Mucosa of rectum (tissue), 2 donors: ENCODE measurements at regions not wholly inside any gene's neighbourhood (a gene's known extent, or its start where the extent isn't known, plus 50 kb on each side); places are given as distances from the start of the nearest gene placed in this dataset.

Source experiments
- H3K27ac ChIP-seq, 2 donors: one replicate each; pipeline ENCODE4 v1.7.0; 2013; ENCODE audit warnings: inconsistent platforms in 2 of 2, low read depth in 2 of 2, low read length in 2 of 2
- H3K27me3 ChIP-seq, 2 donors: one replicate each; pipeline ENCODE4 v1.7.0; 2013; ENCODE audit warnings: low read length in 2 of 2; ENCODE audit not compliant: control insufficient read depth in 2 of 2, insufficient read depth in 2 of 2
- H3K36me3 ChIP-seq, 2 donors: one replicate each; pipeline ENCODE4 v1.7.0; 2013; ENCODE audit warnings: low read length in 2 of 2; ENCODE audit not compliant: control insufficient read depth in 2 of 2, insufficient read depth in 2 of 2
- H3K4me1 ChIP-seq, 2 donors: one replicate each; pipeline ENCODE4 v1.7.0; 2013; ENCODE audit warnings: low read length in 2 of 2, mild to moderate bottlenecking in 1 of 2; ENCODE audit not compliant: control insufficient read depth in 2 of 2, insufficient read depth in 2 of 2
- H3K4me3 ChIP-seq, 2 donors: one replicate each; pipeline ENCODE4 v1.7.0; 2013; ENCODE audit warnings: low read length in 2 of 2
- H3K9ac ChIP-seq, 2 donors: one replicate each; pipeline ENCODE4 v1.7.0; 2013; ENCODE audit warnings: low read length in 2 of 2, low read depth in 1 of 2, mild to moderate bottlenecking in 1 of 2
- H3K9me3 ChIP-seq, 2 donors: one replicate each; pipeline ENCODE4 v1.7.0; 2013; ENCODE audit warnings: low read length in 2 of 2; ENCODE audit not compliant: control insufficient read depth in 2 of 2
- donor health status: healthy.
- donor health status: Normal muscosa, but diverticular disease.

DNA sequence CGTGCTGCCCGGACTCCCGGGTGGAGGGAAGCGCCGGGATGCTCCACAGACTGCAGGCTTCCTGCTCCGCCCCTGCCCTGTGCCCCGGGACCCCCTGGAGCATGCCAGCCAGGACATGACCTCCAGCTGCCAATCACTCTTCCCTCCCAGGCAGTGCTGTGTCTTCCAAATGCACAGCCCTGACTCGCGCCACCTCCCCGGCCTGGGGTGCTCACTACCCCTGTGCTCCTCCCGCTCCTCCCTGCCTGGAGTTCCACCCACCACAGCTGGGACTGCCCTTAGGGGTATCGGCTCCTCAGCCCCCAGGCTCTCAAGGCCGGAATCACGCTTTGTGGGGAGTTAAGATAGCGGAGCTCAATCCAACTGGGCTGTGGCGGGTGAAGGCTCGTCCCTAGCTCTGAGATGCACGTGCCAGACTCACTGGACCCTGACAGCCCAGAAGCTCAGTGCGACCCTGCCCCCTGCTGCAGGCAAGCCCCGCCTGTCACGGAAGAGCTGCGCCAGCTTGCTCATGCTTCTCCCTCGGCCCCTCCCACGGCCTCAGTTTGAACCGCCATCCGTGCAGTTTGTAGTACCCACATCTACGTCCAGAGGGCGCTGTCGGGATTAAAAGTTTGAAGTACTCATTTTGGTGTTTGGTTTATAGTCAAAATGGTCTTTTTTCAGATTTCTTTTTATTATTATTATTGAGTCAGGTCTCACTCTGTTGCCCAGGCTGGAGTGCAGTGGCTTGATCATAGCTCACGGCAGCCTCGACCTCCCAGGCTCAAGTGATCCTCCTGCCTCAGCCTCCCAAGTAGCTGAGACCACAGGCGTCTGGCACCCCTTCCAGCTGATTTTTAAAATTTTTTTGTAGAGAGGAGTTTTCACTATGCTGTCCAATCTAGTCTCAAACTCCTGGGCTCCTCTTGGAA lies 142.5 kb upstream of the TCERG1L start:
- no peaks in the 10 kb centered on the region for H3K36me3 ChIP-seq
- H3K9me3 ChIP-seq: no peaks in the 10 kb centered on the region
- no peaks in the 10 kb centered on the region for H3K4me1 ChIP-seq
- no peak overlapping the region for H3K9ac ChIP-seq
- peaks cover 0 to 3% of the 10 kb centered on the region in 2 donors for H3K27me3 ChIP-seq
- H3K27ac ChIP-seq: no peak overlapping the region
- peak overlapping the region in 1 of 2 donors; percentile 13 for H3K4me3 ChIP-seq

DNA sequence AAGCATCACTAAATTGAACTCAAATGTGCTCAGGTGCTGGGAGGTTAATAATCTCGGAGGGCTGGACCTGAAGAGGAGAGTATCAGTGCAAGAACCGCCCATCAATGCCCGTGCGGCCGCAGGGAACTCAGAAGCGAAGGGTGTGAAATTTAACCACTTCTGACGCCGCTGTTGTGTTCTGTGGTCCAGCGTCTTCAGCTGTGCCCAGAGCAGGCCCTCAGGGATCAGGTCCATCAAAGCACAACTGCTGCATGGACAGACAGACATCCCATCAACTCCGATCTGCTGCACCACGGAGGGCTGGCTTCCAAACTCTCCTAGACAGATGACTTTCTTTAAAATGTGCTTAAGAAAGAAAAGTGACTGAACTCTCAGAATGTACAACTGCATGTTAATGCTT lies 144.9 kb upstream of the TCERG1L start:
- H3K4me1 ChIP-seq: no peaks in the 10 kb centered on the region
- H3K27me3 ChIP-seq: peaks cover 0 to 3% of the 10 kb centered on the region in 2 donors
- H3K9me3 ChIP-seq: no peaks in the 10 kb centered on the region
- H3K9ac ChIP-seq: no peak overlapping the region
- H3K4me3 ChIP-seq: no peak overlapping the region
- no peaks in the 10 kb centered on the region for H3K36me3 ChIP-seq
- H3K27ac ChIP-seq: no peak overlapping the region

- H3K27me3 ChIP-seq: no peaks in the 10 kb centered on the region
- H3K27ac ChIP-seq: no peak overlapping the region
- no peaks in the 10 kb centered on the region for H3K9me3 ChIP-seq
- H3K36me3 ChIP-seq: no peaks in the 10 kb centered on the region
- no peak overlapping the region for H3K9ac ChIP-seq
- no peak overlapping the region for H3K4me3 ChIP-seq
- no peaks in the 10 kb centered on the region for H3K4me1 ChIP-seq
Observed at GRCh38 chr10:131461093-131461492, 149.6 kb upstream of the TCERG1L start.

- Histone ChIP-seq H3K27me3 (no peaks in the 10 kb centered on the region), H3K4me3 (no peak overlapping the region)
Observed at GRCh38 chr10:131464789-131465188, 153.3 kb upstream of the TCERG1L start.

DNA sequence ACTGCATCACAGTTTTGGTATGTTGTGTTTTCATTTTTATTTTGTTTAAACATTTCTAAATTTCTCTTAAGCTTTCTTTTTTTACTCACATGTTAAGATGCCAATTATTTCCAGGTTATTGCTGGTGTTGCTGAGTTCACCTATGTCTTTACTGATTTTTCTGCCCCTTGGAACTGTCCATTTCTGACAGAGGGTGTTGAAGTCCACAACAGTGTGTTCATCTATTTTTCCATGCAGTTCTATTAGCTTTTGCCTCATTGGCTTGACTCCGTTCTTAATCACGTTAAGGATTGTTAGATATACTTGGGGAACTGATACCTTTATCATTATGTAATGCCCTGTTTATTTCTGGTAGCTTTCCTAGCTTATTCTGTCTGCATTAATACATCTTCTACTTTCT lies 158.0 kb upstream of the TCERG1L start:
- Histone ChIP-seq H3K9ac (no peak overlapping the region), H3K36me3 (no peaks in the 10 kb centered on the region), H3K9me3 (peaks cover 0 to 3% of the 10 kb centered on the region in 2 donors), H3K27ac (no peak overlapping the region), H3K4me1 (no peaks in the 10 kb centered on the region), H3K27me3 (no peaks in the 10 kb centered on the region), H3K4me3 (no peak overlapping the region)

More at GRCh38 chr10:131464789-131465188, 153.3 kb upstream of the TCERG1L start:
- H3K9me3 ChIP-seq: no peaks in the 10 kb centered on the region
- no peak overlapping the region for H3K27ac ChIP-seq
- no peak overlapping the region for H3K9ac ChIP-seq
- H3K4me1 ChIP-seq: no peaks in the 10 kb centered on the region
- H3K36me3 ChIP-seq: no peaks in the 10 kb centered on the region

DNA sequence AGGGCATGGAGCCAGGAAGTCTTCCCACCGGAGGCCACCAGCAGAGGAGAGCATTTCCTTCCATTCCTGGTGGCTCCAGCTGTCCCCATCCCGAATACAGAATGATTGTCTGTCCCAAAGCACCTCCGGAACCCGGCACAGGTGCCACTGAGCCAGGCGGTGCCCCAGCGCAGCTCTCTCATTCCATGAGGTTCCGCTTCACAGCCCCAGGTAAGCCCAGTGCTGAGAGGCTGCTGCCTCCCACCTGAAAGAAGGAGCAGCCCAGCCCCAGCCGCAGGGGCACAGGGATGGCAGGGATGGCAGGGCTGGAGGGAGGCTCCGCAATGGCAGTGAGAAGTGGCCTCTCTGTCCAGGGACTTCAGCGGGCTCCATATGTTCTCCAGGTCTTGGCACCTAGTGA lies 162.1 kb upstream of the TCERG1L start:
- H3K4me1 ChIP-seq: no peaks in the 10 kb centered on the region
- no peak overlapping the region for H3K27ac ChIP-seq
- no peak overlapping the region for H3K4me3 ChIP-seq
- peaks cover 4 to 8% of the 10 kb centered on the region in 2 donors for H3K9me3 ChIP-seq
- H3K27me3 ChIP-seq: no peaks in the 10 kb centered on the region
- no peak overlapping the region for H3K9ac ChIP-seq
- H3K36me3 ChIP-seq: no peaks in the 10 kb centered on the region

DNA sequence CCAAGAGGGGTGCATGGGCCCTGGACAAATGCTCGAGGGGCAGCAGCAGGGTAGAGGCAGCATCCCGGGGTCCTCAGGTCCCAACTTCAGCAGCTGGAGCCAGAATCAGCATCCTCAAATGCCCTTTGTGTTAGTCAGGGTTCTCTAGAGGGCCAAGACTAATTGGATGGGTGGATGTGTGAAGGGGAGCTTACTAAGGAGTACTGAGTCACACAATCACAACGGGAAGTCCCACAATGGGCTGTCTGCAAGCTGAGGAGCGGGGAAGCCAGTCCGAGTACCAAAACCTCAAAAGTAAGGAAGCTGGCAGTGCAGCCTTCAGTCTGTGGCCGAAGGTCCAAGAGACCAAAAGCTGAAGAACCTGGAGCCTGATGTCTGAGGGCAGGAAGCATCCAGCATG lies 162.9 kb upstream of the TCERG1L start:
- Histone ChIP-seq H3K27ac (no peak overlapping the region), H3K27me3 (no peaks in the 10 kb centered on the region), H3K4me1 (no peaks in the 10 kb centered on the region), H3K4me3 (no peak overlapping the region), H3K36me3 (no peaks in the 10 kb centered on the region), H3K9ac (no peak overlapping the region), H3K9me3 (peaks cover 4 to 8% of the 10 kb centered on the region in 2 donors)

DNA sequence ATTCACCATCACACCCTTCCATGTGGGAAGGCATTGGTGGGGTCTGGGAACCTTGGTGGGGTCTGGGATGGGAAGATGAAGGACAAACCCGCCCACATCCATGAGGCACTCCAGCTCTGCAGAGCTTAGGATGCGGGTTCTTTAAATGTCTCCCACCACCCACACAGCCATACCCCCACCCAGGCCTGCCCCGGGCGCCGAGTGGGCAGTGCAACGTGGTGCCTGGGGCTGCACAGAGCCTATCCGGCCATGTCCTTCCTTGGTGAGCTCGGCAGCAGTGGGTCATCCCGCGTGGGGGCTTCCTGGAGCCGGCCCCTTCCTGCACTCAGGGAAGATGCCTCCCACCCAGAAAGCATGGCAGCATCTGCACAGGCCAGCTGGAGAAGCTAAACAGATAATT lies 163.5 kb upstream of the TCERG1L start:
- no peak overlapping the region for H3K9ac ChIP-seq
- no peaks in the 10 kb centered on the region for H3K36me3 ChIP-seq
- no peak overlapping the region for H3K27ac ChIP-seq
- peaks cover 4 to 8% of the 10 kb centered on the region in 2 donors for H3K9me3 ChIP-seq
- H3K27me3 ChIP-seq: no peaks in the 10 kb centered on the region
- H3K4me1 ChIP-seq: no peaks in the 10 kb centered on the region
- no peak overlapping the region for H3K4me3 ChIP-seq

DNA sequence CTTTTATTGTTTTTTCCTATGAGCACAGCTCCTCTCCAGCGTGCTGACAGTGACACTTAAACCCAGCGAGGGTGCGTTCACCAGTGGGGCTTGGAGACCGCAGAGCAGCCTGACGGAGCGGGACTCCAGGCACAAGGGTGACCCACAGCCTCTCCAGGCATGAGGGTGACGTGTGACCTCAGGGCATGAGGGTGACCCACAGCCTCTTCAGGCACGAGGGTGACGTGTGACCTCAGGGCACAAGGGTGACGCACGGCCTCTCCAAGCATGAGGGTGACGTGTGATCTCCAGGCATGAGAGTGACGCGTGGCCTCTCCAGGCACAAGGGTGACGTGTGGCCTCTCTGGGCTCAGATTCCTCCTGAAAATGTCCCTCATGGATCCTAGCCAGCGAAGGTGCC lies 164.3 kb upstream of the TCERG1L start:
- Histone ChIP-seq H3K9me3 (peaks cover 4 to 8% of the 10 kb centered on the region in 2 donors), H3K4me3 (no peak overlapping the region), H3K4me1 (no peaks in the 10 kb centered on the region), H3K27me3 (no peaks in the 10 kb centered on the region), H3K36me3 (no peaks in the 10 kb centered on the region), H3K27ac (no peak overlapping the region), H3K9ac (no peak overlapping the region)

- no peaks in the 10 kb centered on the region for H3K36me3 ChIP-seq
- H3K4me1 ChIP-seq: no peaks in the 10 kb centered on the region
- no peak overlapping the region for H3K27ac ChIP-seq
- H3K4me3 ChIP-seq: no peak overlapping the region
- H3K9me3 ChIP-seq: peaks cover 6 to 8% of the 10 kb centered on the region in 2 donors
- H3K9ac ChIP-seq: no peak overlapping the region
- no peaks in the 10 kb centered on the region for H3K27me3 ChIP-seq
Observed at GRCh38 chr10:131477457-131478121, 166.1 kb upstream of the TCERG1L start.
